ENCODE measurements at regions not wholly inside any gene's neighbourhood (a gene's known extent, or its start where the extent isn't known, plus 50 kb on each side); places are given as distances from the start of the nearest gene placed in this dataset.

DNA sequence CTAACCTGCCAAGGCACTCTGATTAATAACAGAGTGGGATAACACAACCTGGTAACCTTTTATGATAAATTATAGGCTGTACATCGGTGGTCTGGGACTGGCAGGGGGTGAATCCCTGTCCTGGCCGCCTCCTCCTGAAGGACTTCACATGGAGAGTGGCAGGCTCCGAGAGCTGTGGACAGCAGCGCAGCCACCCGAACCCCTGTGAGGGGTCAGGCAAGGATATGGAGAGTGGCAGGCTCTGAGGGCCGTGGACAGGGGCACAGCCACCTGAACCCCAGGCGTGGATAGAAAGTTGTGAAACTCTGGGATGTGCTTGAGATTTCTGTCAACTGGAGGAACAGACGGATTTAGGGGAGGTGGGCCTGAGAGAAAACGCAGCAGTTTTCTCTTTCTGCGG, 107.0 kb upstream of the MGMT start:
- no peak for ATAC-seq (replicated peaks)
- Mint-ChIP-seq H3K27me3 (peaks cover 12% of the 10 kb centered on the region), H3K9me3 (no peaks in the 10 kb centered on the region), H3K4me1 (no peaks in the 10 kb centered on the region), H3K27ac (no peak overlapping the region), H3K4me3 (no peak overlapping the region), H3K36me3 (ENCODE audit: low read depth) (no peaks in the 10 kb centered on the region)

DNA sequence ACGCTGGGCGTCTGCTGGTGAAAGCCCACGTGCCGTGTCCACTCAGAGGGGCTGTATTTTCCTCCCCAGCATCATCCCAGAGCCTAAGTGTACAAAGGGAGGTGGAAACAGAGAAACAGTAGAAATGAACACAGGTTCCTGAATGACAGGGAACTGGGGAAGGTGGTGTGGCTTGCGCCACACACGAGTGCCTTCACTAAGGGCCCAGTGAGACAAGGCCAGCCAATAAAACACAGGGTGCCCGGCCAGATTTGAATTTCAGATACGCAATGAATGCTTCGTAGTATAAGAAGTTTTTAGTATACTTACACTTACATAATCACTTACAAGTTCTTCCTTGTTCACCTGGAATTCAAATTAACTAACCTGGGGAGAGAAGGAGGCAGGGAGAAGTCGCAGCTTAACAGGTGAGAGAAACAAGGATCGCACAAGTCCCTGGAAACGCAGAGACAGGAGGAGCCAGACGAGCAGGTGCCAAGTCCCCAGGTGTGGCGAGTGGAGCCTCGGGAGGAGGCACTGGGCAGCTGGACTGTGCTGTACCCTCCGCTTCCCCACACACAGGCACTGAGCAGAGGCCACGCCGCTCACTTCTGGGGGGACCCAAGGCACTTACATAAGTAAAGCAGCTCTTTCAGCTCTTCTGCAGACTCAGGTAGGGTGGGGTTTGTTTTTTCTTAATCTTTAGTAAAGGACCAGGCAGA, 105.2 kb upstream of the MGMT start:
- Mint-ChIP-seq H3K9me3 (no peaks in the 10 kb centered on the region), H3K27me3 (peaks cover 12% of the 10 kb centered on the region), H3K4me3 (no peak overlapping the region), H3K36me3 (ENCODE audit: low read depth) (no peaks in the 10 kb centered on the region), H3K4me1 (no peaks in the 10 kb centered on the region), H3K27ac (no peak overlapping the region)
- ATAC-seq (replicated peaks) = no peak

DNA sequence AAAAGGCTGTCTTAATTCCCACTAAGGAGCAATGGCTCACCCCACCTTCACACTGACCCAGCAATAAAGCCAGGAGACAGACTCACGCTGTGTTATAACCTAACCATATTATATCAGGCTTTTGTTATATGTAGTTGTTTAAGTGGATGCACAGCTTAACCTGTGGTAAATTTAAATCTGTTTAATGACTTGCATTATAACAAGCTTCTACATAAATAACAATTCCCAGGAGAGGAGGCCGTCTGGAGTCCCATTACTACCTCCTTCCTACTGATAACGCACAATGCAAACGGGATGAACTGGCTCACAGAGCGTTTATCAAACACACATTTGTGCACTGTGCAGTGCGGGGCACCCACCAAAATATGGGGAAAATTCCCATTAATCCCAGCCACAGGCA, 102.1 kb upstream of the MGMT start:
- Mint-ChIP-seq H3K27me3 (peaks cover 9% of the 10 kb centered on the region), H3K4me1 (no peaks in the 10 kb centered on the region), H3K9me3 (no peaks in the 10 kb centered on the region), H3K36me3 (ENCODE audit: low read depth) (no peaks in the 10 kb centered on the region), H3K27ac (no peak overlapping the region), H3K4me3 (no peak overlapping the region)
- ATAC-seq (replicated peaks) = no peak

DNA sequence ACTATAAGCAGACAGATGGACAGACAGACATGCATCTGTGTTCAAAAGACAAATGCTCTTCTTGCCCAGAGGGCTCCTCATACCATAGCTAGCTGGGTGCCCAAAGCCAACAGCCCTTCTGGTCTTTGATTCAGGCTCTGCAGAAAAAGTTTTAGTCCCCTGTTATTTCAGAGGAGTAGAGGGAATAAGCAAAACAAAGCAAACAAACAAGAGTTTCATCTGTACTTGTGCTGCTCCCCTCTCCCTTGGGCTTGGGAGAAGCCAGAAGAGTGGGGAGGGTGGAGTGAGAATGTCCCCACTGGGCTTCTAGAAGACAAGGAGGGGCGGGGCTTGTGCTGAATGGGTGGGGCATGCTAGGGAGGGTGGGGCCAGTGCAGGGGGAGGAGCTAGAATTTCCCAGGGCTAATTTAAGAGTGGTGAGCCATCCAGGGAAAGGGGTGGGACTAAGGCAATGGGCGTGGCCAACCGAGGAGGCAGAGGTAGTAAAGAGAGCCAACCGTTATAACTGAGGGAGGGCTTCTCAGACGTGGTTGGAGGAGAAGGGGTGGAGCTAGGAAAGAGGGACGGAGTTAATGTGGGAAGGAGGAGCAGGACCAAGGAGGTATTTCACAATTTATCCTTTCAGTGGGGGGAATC, 101.2 kb upstream of the MGMT start:
- Mint-ChIP-seq H3K36me3 (ENCODE audit: low read depth) (no peaks in the 10 kb centered on the region), H3K9me3 (no peaks in the 10 kb centered on the region), H3K27me3 (peaks cover 9% of the 10 kb centered on the region), H3K4me3 (no peak overlapping the region), H3K4me1 (no peaks in the 10 kb centered on the region), H3K27ac (no peak overlapping the region)
- ATAC-seq (replicated peaks) = peak; percentile 37

DNA sequence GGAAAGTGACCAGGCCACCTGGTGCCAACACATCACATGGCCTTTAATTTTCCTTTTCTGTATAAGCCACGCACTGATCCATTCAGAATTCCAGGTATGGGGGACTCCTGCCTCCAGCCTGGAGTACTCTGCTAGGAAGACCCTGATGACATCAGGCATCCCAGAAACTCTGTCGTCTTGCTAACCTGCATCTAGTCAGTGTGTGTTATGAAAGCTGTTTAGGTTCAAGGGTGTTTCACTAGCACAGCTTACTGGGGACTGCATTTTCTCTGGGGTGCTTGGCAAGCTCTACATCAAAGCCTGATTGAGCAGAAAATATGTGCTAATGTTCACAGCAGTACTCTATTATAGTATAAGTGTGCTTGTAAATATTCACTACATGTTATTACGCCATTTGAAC, 100.6 kb upstream of the MGMT start:
- peaks cover 13% of the 10 kb centered on the region for H3K27me3 Mint-ChIP-seq
- ATAC-seq (replicated peaks) = no peak
- no peaks in the 10 kb centered on the region for H3K4me1 Mint-ChIP-seq
- H3K27ac Mint-ChIP-seq = no peak overlapping the region
- no peaks in the 10 kb centered on the region for H3K9me3 Mint-ChIP-seq
- no peak overlapping the region for H3K4me3 Mint-ChIP-seq
- no peaks in the 10 kb centered on the region for H3K36me3 Mint-ChIP-seq (ENCODE audit: low read depth)

DNA sequence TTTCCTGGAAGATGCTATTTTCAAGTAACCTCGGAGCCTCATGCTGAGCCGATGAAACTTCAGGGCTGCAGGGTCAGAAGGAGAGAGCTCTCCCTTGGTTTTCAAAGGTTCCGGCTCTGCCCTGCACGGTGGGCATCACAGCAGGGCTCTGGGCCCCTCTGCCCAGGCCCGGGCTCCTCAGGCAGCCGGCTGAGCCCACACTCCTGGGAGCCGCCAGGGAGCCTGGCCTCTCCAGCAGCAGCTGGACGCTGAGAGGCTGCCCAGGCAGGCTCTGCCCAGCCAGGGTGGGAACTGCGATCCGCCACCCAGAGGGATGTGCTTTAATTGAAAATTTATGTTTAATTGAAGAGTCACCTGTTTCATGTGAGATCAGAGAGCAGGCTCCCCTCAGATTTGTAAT, 97.5 kb upstream of the MGMT start:
- no peak for ATAC-seq (replicated peaks)

DNA sequence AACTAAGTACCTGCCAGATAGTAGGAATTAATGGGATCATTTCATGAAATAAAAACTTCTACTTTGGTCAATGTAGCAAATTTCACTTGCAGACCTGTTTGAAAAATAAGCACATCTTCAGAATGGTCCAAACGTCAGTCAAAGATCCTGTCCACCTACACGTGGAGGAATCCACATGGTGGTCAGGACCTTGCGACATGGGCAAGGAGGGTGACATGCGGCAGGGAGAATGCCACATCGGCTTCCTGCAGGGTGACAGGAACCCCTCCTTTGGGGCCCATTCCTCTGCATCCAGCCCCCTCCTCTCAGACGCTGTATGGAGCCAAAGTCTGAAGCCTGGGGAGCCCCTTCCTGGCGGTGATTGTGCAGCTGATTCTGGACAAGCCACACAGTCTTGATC, 95.5 kb upstream of the MGMT start:
- Mint-ChIP-seq H3K9me3 (no peaks in the 10 kb centered on the region), H3K27ac (no peak overlapping the region), H3K36me3 (ENCODE audit: low read depth) (no peaks in the 10 kb centered on the region), H3K4me3 (no peak overlapping the region), H3K4me1 (no peaks in the 10 kb centered on the region), H3K27me3 (peaks cover 23% of the 10 kb centered on the region)
- no peak for ATAC-seq (replicated peaks)

More for the DNA sequence above, 97.5 kb upstream of the MGMT start:
- Mint-ChIP-seq H3K9me3 (no peaks in the 10 kb centered on the region), H3K27ac (no peak overlapping the region), H3K4me1 (no peaks in the 10 kb centered on the region), H3K4me3 (no peak overlapping the region), H3K36me3 (ENCODE audit: low read depth) (no peaks in the 10 kb centered on the region), H3K27me3 (peaks cover 23% of the 10 kb centered on the region)

DNA sequence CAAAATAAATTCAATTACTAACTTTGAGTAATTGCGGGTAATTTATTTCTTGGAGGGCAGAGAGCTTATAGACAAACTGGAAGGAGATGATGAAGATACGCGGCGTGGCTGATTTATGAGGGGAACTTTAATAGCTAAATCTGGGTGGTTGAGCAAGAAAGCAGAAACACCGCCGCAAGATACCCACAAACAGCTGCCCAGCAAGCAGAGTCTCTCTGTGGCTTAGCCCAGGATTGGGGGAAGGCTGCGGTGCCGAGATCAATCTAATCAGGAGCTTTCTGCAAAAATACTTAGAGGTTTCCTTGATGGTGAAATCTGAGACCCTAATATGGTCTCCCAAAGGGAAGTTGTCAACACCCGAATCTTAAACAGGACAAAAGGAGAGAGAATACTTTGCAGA, 94.9 kb upstream of the MGMT start:
- H3K9me3 Mint-ChIP-seq = no peaks in the 10 kb centered on the region
- H3K4me1 Mint-ChIP-seq = no peaks in the 10 kb centered on the region
- H3K27me3 Mint-ChIP-seq = peaks cover 23% of the 10 kb centered on the region
- H3K4me3 Mint-ChIP-seq = no peak overlapping the region
- ATAC-seq (replicated peaks) = no peak
- H3K36me3 Mint-ChIP-seq (ENCODE audit: low read depth) = no peaks in the 10 kb centered on the region
- no peak overlapping the region for H3K27ac Mint-ChIP-seq

DNA sequence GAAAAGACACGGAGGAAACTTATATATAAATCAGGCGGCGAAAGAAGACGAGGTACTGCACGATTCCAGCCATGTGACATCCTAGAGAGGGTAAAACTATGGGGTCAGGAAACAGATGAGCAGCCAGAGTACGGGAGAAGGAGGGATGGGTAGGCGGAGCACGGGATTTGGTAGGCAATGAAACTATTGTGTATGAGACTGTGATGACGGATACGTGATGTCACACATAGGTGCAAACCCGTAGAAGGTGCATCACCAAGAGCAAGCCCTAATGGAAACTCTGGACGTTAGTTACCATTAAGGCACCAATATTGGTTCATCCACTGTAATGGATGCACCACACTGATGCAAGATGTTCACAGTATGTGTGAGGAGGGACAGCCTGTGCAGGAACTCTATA, 93.8 kb upstream of the MGMT start:
- no peaks in the 10 kb centered on the region for H3K9me3 Mint-ChIP-seq
- no peak overlapping the region for H3K4me3 Mint-ChIP-seq
- H3K27me3 Mint-ChIP-seq = peaks cover 23% of the 10 kb centered on the region
- H3K36me3 Mint-ChIP-seq (ENCODE audit: low read depth) = no peaks in the 10 kb centered on the region
- H3K4me1 Mint-ChIP-seq = no peaks in the 10 kb centered on the region
- no peak for ATAC-seq (replicated peaks)
- H3K27ac Mint-ChIP-seq = no peak overlapping the region

DNA sequence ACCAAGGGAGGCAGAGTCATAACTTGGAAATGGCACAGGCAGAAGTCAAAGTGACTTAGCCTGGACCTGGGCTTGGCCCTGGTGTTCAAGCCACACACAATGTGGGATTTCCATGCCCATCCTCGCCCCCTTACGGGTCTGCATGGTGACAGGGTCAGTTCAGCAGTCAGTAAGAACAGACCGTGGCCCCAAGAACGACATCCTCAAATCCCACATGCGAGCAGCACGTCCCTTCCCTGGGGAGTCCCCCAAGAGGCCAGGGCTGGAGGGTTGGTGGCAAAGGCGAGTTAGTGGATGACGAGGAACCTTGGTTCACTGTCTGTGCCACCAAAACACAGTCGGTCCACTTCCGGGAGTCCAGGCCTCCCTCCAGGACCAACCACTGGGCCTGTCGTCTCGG, 93.3 kb upstream of the MGMT start:
- no peak overlapping the region for H3K27ac Mint-ChIP-seq
- no peak for ATAC-seq (replicated peaks)
- no peak overlapping the region for H3K4me3 Mint-ChIP-seq
- no peaks in the 10 kb centered on the region for H3K4me1 Mint-ChIP-seq
- H3K36me3 Mint-ChIP-seq (ENCODE audit: low read depth) = no peaks in the 10 kb centered on the region
- no peaks in the 10 kb centered on the region for H3K9me3 Mint-ChIP-seq
- peaks cover 27% of the 10 kb centered on the region for H3K27me3 Mint-ChIP-seq

DNA sequence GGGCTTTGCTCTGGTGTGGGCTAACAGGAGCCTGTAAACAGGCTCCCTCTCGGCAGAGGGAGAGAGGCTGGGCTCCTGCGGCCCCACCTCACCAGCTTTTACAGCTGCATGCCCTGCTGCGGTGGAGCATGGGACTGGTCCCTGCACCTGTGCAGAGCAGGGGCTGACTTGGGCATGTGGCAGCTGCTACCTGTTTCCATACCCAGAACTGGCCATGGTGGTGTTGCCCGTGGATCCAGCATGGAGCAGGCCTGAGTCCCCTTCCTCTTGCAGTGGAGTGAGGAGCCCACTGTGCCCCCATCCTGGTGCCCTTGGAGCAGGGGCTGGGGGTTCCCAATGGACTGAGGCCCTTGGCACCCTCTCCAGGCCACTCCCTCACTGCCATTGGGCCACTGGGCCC, 91.9 kb upstream of the MGMT start:
- H3K4me3 Mint-ChIP-seq = no peak overlapping the region
- no peaks in the 10 kb centered on the region for H3K4me1 Mint-ChIP-seq
- H3K36me3 Mint-ChIP-seq (ENCODE audit: low read depth) = no peaks in the 10 kb centered on the region
- H3K27ac Mint-ChIP-seq = no peak overlapping the region
- peaks cover 29% of the 10 kb centered on the region for H3K27me3 Mint-ChIP-seq
- ATAC-seq (replicated peaks) = no peak
- no peaks in the 10 kb centered on the region for H3K9me3 Mint-ChIP-seq

DNA sequence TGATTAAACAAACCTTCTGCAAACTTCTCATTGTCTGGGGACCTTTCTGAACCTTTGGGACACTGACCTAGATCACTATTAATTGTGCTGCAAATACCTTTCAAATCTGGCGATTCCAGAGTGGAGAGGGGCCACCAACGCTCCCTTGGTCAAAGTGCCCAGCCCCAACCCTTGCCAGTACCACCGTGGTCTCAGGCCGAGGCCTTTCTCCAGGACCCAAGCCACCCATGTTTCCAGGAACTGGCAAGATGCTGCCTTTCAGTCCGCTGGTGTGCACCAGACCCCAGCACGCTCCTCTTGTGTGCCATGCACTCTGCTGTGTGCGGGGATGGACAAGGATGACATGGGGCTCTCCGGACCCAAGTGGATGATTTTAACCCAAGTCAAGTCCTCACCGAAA, 91.1 kb upstream of the MGMT start:
- no peak overlapping the region for H3K27ac Mint-ChIP-seq
- no peaks in the 10 kb centered on the region for H3K4me1 Mint-ChIP-seq
- no peaks in the 10 kb centered on the region for H3K36me3 Mint-ChIP-seq (ENCODE audit: low read depth)
- no peaks in the 10 kb centered on the region for H3K9me3 Mint-ChIP-seq
- ATAC-seq (replicated peaks) = no peak
- peaks cover 29% of the 10 kb centered on the region for H3K27me3 Mint-ChIP-seq
- H3K4me3 Mint-ChIP-seq = no peak overlapping the region

DNA sequence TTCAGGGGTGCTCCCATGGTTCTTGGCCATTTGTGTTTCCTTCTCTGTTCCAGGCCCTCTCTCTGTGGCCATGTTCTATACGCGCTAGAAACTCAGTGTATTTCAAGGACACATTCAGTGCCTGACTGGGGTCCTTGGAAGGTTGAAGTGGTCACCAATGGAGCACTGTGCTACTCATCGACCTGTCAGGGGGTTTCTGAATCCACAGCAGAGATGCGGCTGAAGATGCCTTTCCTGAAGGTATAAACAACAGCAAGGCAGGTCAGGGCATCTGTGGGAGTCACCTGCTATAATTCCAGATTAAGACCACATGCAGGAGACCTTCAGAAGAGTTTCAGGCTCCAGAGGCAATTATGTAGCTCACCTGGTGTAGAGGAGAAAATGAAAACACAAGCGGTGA, 86.8 kb upstream of the MGMT start:
- peaks cover 9% of the 10 kb centered on the region for H3K27me3 Mint-ChIP-seq

DNA sequence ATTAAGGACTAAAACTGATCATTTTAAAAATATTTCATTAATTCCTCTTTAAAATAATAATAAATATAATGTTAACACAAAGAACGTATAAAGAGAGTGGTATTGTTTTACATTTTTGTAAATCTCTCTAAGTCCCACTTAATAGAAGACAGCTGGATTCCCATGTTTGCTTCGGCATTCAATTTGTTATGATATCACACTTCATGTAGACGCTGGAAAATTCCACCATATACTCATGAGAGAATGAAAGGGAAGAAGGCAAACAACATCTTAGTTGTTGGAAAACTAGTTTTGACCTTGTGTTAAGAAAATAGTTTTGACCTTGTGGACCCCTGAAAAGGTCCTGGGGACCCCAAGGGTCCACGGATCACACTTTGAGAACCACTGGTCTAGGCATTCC, 85.3 kb upstream of the MGMT start:
- Mint-ChIP-seq H3K4me3 (no peak overlapping the region), H3K27me3 (peaks cover 9% of the 10 kb centered on the region), H3K36me3 (ENCODE audit: low read depth) (no peaks in the 10 kb centered on the region), H3K9me3 (no peaks in the 10 kb centered on the region), H3K27ac (no peak overlapping the region), H3K4me1 (no peaks in the 10 kb centered on the region)
- ATAC-seq (replicated peaks) = no peak

More for the DNA sequence above, 86.8 kb upstream of the MGMT start:
- ATAC-seq (replicated peaks) = no peak
- no peaks in the 10 kb centered on the region for H3K4me1 Mint-ChIP-seq
- no peaks in the 10 kb centered on the region for H3K9me3 Mint-ChIP-seq
- H3K36me3 Mint-ChIP-seq (ENCODE audit: low read depth) = no peaks in the 10 kb centered on the region
- no peak overlapping the region for H3K27ac Mint-ChIP-seq
- no peak overlapping the region for H3K4me3 Mint-ChIP-seq

DNA sequence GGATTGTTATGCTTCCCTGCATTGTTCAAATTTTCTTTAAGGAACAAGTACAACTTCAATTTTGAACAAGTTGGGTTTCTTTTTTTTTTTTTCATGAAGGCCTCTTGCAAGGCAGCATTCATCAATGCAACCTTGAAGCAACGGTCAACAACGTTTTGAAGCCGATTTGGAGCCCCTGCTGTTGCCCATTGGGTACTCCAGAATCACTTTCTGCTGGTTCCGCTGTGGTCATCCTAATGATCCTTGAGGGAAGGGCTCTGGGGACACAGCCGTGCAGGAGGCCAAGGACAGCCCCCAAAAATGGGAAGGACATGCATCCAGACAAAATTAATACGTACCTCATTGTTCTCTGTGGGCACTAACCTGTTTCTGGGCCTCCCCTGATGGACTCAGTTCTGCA, 84.6 kb upstream of the MGMT start:
- Mint-ChIP-seq H3K27me3 (peaks cover 9% of the 10 kb centered on the region), H3K36me3 (ENCODE audit: low read depth) (no peaks in the 10 kb centered on the region), H3K4me1 (no peaks in the 10 kb centered on the region), H3K4me3 (no peak overlapping the region), H3K27ac (no peak overlapping the region), H3K9me3 (no peaks in the 10 kb centered on the region)
- no peak for ATAC-seq (replicated peaks)
